HAP-1 (cell line): ENCODE measurements at regions not wholly inside any gene's neighbourhood (a gene's known extent, or its start where the extent isn't known, plus 50 kb on each side); places are given as distances from the start of the nearest gene placed in this dataset.

Source experiments
- DNase-seq, 2 experiments: peaks; one replicate each; pipeline ENCODE4 v3.0.0-alpha.2; 2016 to 2020; ENCODE audit warnings: low spot score in 2 of 2
- H3K27me3 ChIP-seq: fragments of 250-450 bp; sonication (Bioruptor Pico); 2 replicates; pipeline ENCODE4 v1.5.1; 2020; ENCODE audit warnings: low read depth, mild to moderate bottlenecking, moderate library complexity
- H3K36me3 ChIP-seq: fragments of 250-450 bp; sonication (Bioruptor Pico); replicated peaks from 2 replicates; pipeline ENCODE4 v1.5.1; 2020; ENCODE audit warnings: mild to moderate bottlenecking
- H3K4me1 ChIP-seq: fragments of 250-450 bp; sonication (Bioruptor Pico); 2 replicates; pipeline ENCODE4 v1.5.1; 2020; ENCODE audit warnings: mild to moderate bottlenecking
- H3K4me3 ChIP-seq: fragments of 250-450 bp; sonication (Bioruptor Pico); 2 replicates; pipeline ENCODE4 v1.5.1; 2020; ENCODE audit warnings: mild to moderate bottlenecking, moderate library complexity
- H3K9me3 ChIP-seq: fragments of 250-450 bp; sonication (Bioruptor Pico); 2 replicates; pipeline ENCODE4 v1.5.1; 2020; ENCODE audit warnings: mild to moderate bottlenecking, moderate library complexity
- in situ Hi-C: fragments of 300-500 bp; cut with MboI; formaldehyde crosslinking; loops from 3 replicates; pipeline ENCODE4 v1.14.3; 2020; ENCODE audit warnings: low sequenced_read_pairs, inconsistent platforms, mixed read lengths

- Histone ChIP-seq H3K4me3 (no peak overlapping the region), H3K4me1 (no peaks in the 10 kb centered on the region), H3K36me3 (no peaks in the 10 kb centered on the region), H3K9me3 (no peaks in the 10 kb centered on the region; the same call in 1 of the 2 replicates), H3K27me3 (no peaks in the 10 kb centered on the region)
- in situ Hi-C loops, result no loop called here
- DNase-seq, result no peak
Measured at GRCh38 chr5:4722886-4723285, 417.2 kb upstream of the ADAMTS16 start.

DNA sequence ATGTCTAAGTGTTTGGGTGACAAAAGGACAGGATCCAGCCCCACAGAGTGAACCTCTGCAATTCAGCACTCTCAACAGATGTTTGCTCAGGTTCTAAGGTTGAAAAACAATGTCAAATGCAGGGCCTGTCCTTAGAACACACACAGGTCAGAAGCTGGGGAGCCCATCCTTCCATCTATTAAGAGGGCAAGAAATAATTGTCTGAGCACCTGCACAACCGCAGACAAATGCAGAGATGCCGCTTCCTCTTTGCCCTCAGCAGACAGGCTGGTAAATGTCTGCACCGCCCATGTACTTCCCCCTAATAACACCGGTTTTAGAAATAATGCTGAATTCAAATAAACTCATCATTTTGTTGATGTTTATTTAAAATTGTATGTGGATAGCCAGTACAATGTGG, 414.5 kb upstream of the ADAMTS16 start:
- no peak for DNase-seq

GRCh38 chr5:4730279-4730678, 409.9 kb upstream of the ADAMTS16 start:
- Histone ChIP-seq H3K4me3 (no peak overlapping the region), H3K4me1 (no peaks in the 10 kb centered on the region), H3K27me3 (no peaks in the 10 kb centered on the region), H3K36me3 (no peaks in the 10 kb centered on the region), H3K9me3 (no peaks in the 10 kb centered on the region)
- no peak for DNase-seq
- in situ Hi-C loops, result no loop called here

More for the DNA sequence above, 414.5 kb upstream of the ADAMTS16 start:
- no peaks in the 10 kb centered on the region for H3K4me1 ChIP-seq
- in situ Hi-C loops, result no loop called here
- H3K27me3 ChIP-seq, result no peaks in the 10 kb centered on the region
- H3K4me3 ChIP-seq, result no peak overlapping the region
- H3K9me3 ChIP-seq, result no peaks in the 10 kb centered on the region; the same call in 1 of the 2 replicates
- H3K36me3 ChIP-seq, result no peaks in the 10 kb centered on the region

DNA sequence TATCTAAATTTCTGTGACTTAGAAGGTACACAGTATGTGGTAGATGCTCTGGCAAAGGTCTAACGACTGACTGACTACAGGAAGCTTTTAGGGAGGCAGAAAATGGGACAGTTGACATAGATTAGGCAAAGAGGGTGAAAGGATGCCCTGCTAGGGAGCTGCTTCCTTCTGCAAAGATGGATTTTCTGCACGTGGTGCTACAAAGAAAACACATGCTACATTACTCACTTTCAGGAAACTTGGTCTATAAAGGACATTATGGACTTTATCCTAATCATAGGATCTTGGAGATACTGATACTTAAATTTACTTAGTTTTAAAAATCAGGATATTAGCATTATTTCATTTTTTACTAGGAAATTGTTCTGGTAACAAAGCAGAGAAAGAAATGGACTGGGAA, 405.8 kb upstream of the ADAMTS16 start:
- no peak for DNase-seq
- H3K4me3 ChIP-seq, result no peak overlapping the region
- no peaks in the 10 kb centered on the region for H3K36me3 ChIP-seq
- H3K4me1 ChIP-seq, result no peaks in the 10 kb centered on the region
- no peaks in the 10 kb centered on the region for H3K27me3 ChIP-seq
- in situ Hi-C loops, result no loop called here
- H3K9me3 ChIP-seq, result no peaks in the 10 kb centered on the region

- in situ Hi-C loops, result no loop called here
- DNase-seq, result no peak
Measured at GRCh38 chr5:4735261-4735660, 404.9 kb upstream of the ADAMTS16 start.

DNA sequence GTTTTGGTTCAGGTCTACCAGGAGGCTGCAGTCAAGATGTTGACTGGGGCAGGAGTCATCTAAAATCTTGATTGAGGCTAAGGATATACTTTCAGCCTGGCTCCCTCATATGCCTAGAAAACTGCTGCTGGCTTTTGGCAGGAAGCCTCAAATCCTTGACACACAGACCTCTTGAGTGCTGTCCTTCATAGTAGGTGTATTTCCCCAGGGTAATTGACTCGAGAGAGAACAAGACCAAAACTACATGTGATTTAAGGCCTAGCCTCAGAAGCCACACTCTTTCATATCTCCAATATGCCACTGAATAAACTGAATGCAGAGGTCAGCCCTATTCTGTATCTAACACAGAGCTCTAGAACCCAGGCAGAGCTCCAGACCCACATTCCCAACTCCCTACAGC, 402.3 kb upstream of the ADAMTS16 start:
- Histone ChIP-seq H3K4me3 (no peak overlapping the region), H3K36me3 (no peaks in the 10 kb centered on the region), H3K27me3 (no peaks in the 10 kb centered on the region), H3K4me1 (no peaks in the 10 kb centered on the region), H3K9me3 (no peaks in the 10 kb centered on the region)
- in situ Hi-C loops, result no loop called here
- no peak for DNase-seq

More at GRCh38 chr5:4735261-4735660, 404.9 kb upstream of the ADAMTS16 start:
- Histone ChIP-seq H3K27me3 (no peaks in the 10 kb centered on the region), H3K36me3 (no peaks in the 10 kb centered on the region), H3K4me1 (no peaks in the 10 kb centered on the region), H3K9me3 (no peaks in the 10 kb centered on the region), H3K4me3 (no peak overlapping the region)

- Histone ChIP-seq H3K9me3 (no peaks in the 10 kb centered on the region), H3K27me3 (no peaks in the 10 kb centered on the region), H3K36me3 (no peaks in the 10 kb centered on the region), H3K4me3 (no peak overlapping the region), H3K4me1 (no peaks in the 10 kb centered on the region)
- in situ Hi-C loops, result no loop called here
- no peak for DNase-seq
Measured at GRCh38 chr5:4738298-4738697, 401.8 kb upstream of the ADAMTS16 start.

DNA sequence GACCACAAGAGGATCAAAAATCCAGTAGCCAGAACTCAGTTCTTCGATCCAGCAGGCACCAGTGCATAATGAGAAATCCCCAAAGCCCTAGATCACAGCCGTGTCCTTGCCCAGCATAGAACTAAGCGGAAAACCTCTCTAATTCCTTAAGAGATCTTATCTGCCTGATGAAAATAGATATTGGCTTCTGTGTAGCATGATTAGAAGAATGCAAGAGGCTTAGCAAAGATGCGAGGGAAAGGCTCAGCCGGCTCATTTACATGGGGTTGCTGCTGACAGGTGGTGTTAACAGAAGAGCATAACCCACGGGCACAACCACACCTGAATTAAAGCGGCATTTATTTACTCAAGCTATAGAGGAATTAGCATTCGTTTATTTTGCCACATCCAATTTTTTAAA, 400.0 kb upstream of the ADAMTS16 start:
- in situ Hi-C loops, result no loop called here
- H3K4me1 ChIP-seq, result no peaks in the 10 kb centered on the region
- DNase-seq, result no peak

GRCh38 chr5:4758550-4758949, 381.6 kb upstream of the ADAMTS16 start:
- H3K4me1 ChIP-seq, result no peaks in the 10 kb centered on the region
- no peaks in the 10 kb centered on the region for H3K9me3 ChIP-seq
- no peak overlapping the region for H3K4me3 ChIP-seq
- H3K27me3 ChIP-seq, result no peaks in the 10 kb centered on the region
- H3K36me3 ChIP-seq, result no peaks in the 10 kb centered on the region
- in situ Hi-C loops, result no loop called here
- DNase-seq, result no peak

More for the DNA sequence above, 400.0 kb upstream of the ADAMTS16 start:
- no peak overlapping the region for H3K4me3 ChIP-seq
- H3K9me3 ChIP-seq, result no peaks in the 10 kb centered on the region
- no peaks in the 10 kb centered on the region for H3K36me3 ChIP-seq
- no peaks in the 10 kb centered on the region for H3K27me3 ChIP-seq

GRCh38 chr5:4758996-4759395, 381.1 kb upstream of the ADAMTS16 start:
- Histone ChIP-seq H3K4me1 (no peaks in the 10 kb centered on the region), H3K9me3 (no peaks in the 10 kb centered on the region), H3K27me3 (no peaks in the 10 kb centered on the region), H3K4me3 (no peak overlapping the region), H3K36me3 (no peaks in the 10 kb centered on the region)
- in situ Hi-C loops, result no loop called here
- no peak for DNase-seq

DNA sequence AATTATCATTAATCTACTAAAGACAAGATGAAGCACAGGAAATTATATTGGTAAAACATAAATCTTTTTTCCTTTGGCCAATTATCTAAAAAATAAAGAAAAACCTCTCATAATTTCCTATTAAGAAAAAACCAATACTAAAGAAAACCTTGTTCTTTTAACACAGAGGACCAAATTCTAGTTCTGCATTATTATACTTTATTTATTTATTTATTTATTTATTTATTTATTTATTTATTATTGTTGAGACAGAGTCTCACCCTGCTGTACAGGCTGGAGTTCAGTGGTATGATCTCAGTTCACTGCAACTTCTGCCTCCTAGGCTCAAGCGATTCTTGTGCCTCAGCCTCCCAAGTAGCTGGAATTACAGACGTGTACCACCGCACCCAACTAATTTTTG, 377.8 kb upstream of the ADAMTS16 start:
- DNase-seq, result no peak
- H3K4me1 ChIP-seq, result no peaks in the 10 kb centered on the region
- H3K27me3 ChIP-seq, result no peaks in the 10 kb centered on the region
- no peak overlapping the region for H3K4me3 ChIP-seq
- H3K9me3 ChIP-seq, result no peaks in the 10 kb centered on the region
- H3K36me3 ChIP-seq, result no peaks in the 10 kb centered on the region
- in situ Hi-C loops, result no loop called here

DNA sequence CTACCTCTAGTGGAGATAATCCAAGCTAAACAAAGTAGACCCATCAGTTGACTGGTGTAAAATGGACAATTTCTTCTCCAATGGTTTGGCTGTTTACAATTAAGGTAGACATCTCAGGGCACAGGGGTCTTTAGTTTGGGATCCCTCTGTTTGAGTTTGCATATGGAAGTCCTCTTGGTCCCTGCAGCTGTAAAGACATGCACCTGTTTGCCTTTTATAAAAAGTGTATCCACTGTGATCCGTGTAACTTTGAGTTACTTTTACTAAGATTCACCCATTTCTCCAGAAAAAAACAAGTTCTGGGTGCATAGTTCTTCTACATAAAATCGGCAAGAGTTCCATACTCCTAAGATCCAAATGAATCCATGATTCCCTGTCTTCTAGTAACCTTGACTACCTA, 374.7 kb upstream of the ADAMTS16 start:
- DNase-seq, result no peak
- in situ Hi-C loops, result no loop called here

GRCh38 chr5:4766101-4766500, 374.0 kb upstream of the ADAMTS16 start:
- H3K36me3 ChIP-seq, result no peaks in the 10 kb centered on the region
- no peaks in the 10 kb centered on the region for H3K27me3 ChIP-seq
- DNase-seq, result no peak
- no peaks in the 10 kb centered on the region for H3K4me1 ChIP-seq
- no peaks in the 10 kb centered on the region for H3K9me3 ChIP-seq
- in situ Hi-C loops, result no loop called here
- no peak overlapping the region for H3K4me3 ChIP-seq

More for the DNA sequence above, 374.7 kb upstream of the ADAMTS16 start:
- H3K4me1 ChIP-seq, result no peaks in the 10 kb centered on the region
- no peak overlapping the region for H3K4me3 ChIP-seq
- no peaks in the 10 kb centered on the region for H3K36me3 ChIP-seq
- H3K9me3 ChIP-seq, result no peaks in the 10 kb centered on the region
- no peaks in the 10 kb centered on the region for H3K27me3 ChIP-seq

DNA sequence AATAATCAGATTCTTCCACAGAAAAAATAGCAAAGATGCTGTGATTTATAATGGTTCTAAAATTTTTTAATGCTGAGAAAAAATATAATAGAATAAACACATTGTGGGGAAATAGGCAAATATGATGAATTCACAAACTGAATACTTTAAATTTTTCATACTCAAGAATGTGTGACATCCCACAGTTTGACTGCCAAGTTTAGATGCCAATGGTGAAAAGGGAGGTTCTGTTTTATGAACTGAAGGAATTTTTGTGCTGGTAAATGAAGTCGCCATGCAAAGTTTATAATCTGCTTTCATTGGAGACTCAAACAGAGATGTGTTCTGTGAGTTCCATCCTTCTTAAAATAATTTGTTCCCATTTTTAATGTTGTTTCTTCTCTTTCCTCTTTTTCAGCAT, 367.5 kb upstream of the ADAMTS16 start:
- in situ Hi-C loops, result no loop called here
- DNase-seq, result no peak

GRCh38 chr5:4773827-4774317, 366.3 kb upstream of the ADAMTS16 start:
- Histone ChIP-seq H3K4me1 (no peaks in the 10 kb centered on the region), H3K4me3 (no peak overlapping the region), H3K36me3 (no peaks in the 10 kb centered on the region), H3K27me3 (no peaks in the 10 kb centered on the region), H3K9me3 (no peaks in the 10 kb centered on the region)
- DNase-seq, result no peak
- in situ Hi-C loops, result no loop called here

More for the DNA sequence above, 367.5 kb upstream of the ADAMTS16 start:
- no peaks in the 10 kb centered on the region for H3K36me3 ChIP-seq
- H3K27me3 ChIP-seq, result no peaks in the 10 kb centered on the region
- no peak overlapping the region for H3K4me3 ChIP-seq
- no peaks in the 10 kb centered on the region for H3K4me1 ChIP-seq
- no peaks in the 10 kb centered on the region for H3K9me3 ChIP-seq
